ENCODE measurements at regions not wholly inside any gene's neighbourhood (a gene's known extent, or its start where the extent isn't known, plus 50 kb on each side); places are given as distances from the start of the nearest gene placed in this dataset.
"Not testable (repeated sequence)": the region's sequence is repeated elsewhere in the genome, so short reads cannot be mapped to it uniquely, and the experiment has no call there.

DNA sequence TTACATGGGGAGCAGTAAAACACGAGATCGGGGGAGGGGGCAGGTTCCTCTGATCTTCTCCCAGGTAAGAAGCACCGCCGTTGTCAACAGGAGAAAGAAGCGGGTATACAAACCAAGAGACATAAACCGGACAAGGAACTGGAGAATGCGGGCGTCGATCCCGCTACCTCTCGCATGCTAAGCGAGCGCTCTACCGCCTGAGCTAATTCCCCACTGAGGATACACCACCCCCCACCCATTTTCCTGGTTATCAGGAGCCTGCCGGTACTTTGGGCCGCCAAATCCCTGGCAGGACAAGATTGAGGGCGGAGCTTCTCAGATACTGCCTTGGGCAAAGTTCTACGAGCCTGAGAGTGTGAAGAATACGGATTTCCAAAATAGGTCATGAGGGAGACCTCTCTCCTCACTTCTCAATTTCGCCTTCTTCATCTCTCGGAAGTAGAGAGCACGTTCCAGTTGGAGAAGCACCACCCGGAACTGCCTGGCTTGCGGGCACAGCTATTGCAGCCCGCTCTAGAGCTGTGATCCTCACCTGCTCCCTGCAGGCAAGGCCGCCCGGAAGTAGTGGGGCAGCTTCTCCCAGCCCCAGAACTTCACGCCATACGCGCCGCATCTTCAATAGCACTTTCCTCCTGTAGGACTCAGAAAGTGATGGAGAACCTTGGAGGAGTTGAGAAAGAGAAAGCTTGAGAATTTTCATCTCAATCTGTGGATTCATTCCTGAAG is 111.6 kb upstream of the ZNF322 start:
- not testable (repeated sequence) for H3K4me3 ChIP-seq (ENCODE audit: low read length); H3K27me3 ChIP-seq (ENCODE audit: insufficient read depth, low read depth, low read length); H3K79me2 ChIP-seq (replicated peaks; ENCODE audit: insufficient read depth, low read length); H3F3A ChIP-seq (ENCODE audit: insufficient read depth, low read length, poor library complexity, severe bottlenecking); H3K27ac ChIP-seq (ENCODE audit: low read length); H3K9ac ChIP-seq (ENCODE audit: low read length); H3K36me3 ChIP-seq (ENCODE audit: insufficient read depth, low read length); H3K9me2 ChIP-seq (ENCODE audit: insufficient read depth, low read length); H4K20me1 ChIP-seq (ENCODE audit: insufficient read depth); H2AFZ ChIP-seq (ENCODE audit: low read depth, low read length); H3K4me2 ChIP-seq (ENCODE audit: low read length); H3K9me3 ChIP-seq (ENCODE audit: low read length)

DNA sequence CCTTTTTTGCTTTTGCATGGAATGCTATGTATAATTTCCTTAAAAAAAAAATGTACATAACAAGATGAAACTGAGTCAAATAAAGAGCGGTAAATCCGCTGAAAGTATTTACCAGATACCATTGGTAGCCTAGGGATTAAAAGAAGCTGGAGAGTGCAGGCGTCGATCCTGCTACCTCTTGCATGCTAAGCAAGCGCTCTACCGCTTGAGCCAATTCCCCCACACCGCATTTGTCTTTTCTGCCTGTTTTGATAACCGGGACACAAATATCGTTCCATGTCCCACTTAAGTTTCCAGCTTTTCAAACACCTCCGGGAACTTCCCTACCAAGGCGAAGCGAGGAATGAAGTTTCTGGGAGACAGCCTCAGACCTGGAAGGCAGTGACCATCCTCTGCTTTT is 113.9 kb upstream of the ZNF322 start:
- not testable (repeated sequence) for H3F3A ChIP-seq (ENCODE audit: insufficient read depth, low read length, poor library complexity, severe bottlenecking); H3K9me2 ChIP-seq (ENCODE audit: insufficient read depth, low read length); H3K4me2 ChIP-seq (ENCODE audit: low read length); H3K9ac ChIP-seq (ENCODE audit: low read length); H3K9me3 ChIP-seq (ENCODE audit: low read length); H3K4me3 ChIP-seq (ENCODE audit: low read length); H3K79me2 ChIP-seq (replicated peaks; ENCODE audit: insufficient read depth, low read length); H3K36me3 ChIP-seq (ENCODE audit: insufficient read depth, low read length); H3K27ac ChIP-seq (ENCODE audit: low read length); H3K27me3 ChIP-seq (ENCODE audit: insufficient read depth, low read depth, low read length); H2AFZ ChIP-seq (ENCODE audit: low read depth, low read length); H4K20me1 ChIP-seq (ENCODE audit: insufficient read depth)

DNA sequence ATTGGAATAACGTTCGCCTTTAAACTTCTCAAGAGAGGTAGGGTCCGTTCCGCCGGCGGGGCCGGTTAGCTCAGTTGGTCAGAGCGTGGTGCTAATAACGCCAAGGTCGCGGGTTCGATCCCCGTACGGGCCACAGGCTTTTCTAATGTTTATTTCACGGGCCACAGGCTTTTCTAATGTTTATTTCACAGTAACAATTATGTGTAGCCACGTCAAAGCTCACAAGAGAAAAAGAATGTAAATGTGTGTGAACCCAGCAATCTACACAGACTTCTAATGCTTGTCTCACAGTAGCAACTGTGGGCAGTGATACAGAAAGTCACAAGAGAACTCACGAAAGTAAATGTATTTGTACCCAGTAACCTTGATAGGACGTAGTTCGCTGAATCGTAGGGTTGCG is 121.0 kb upstream of the ZNF322 start:
- not testable (repeated sequence) for H3K9me3 ChIP-seq (ENCODE audit: low read length); H3K4me2 ChIP-seq (ENCODE audit: low read length); H4K20me1 ChIP-seq (ENCODE audit: insufficient read depth); H3F3A ChIP-seq (ENCODE audit: insufficient read depth, low read length, poor library complexity, severe bottlenecking); H3K9ac ChIP-seq (ENCODE audit: low read length); H3K9me2 ChIP-seq (ENCODE audit: insufficient read depth, low read length); H3K36me3 ChIP-seq (ENCODE audit: insufficient read depth, low read length); H2AFZ ChIP-seq (ENCODE audit: low read depth, low read length); H3K27me3 ChIP-seq (ENCODE audit: insufficient read depth, low read depth, low read length); H3K27ac ChIP-seq (ENCODE audit: low read length); H3K4me3 ChIP-seq (ENCODE audit: low read length); H3K79me2 ChIP-seq (replicated peaks; ENCODE audit: insufficient read depth, low read length)

DNA sequence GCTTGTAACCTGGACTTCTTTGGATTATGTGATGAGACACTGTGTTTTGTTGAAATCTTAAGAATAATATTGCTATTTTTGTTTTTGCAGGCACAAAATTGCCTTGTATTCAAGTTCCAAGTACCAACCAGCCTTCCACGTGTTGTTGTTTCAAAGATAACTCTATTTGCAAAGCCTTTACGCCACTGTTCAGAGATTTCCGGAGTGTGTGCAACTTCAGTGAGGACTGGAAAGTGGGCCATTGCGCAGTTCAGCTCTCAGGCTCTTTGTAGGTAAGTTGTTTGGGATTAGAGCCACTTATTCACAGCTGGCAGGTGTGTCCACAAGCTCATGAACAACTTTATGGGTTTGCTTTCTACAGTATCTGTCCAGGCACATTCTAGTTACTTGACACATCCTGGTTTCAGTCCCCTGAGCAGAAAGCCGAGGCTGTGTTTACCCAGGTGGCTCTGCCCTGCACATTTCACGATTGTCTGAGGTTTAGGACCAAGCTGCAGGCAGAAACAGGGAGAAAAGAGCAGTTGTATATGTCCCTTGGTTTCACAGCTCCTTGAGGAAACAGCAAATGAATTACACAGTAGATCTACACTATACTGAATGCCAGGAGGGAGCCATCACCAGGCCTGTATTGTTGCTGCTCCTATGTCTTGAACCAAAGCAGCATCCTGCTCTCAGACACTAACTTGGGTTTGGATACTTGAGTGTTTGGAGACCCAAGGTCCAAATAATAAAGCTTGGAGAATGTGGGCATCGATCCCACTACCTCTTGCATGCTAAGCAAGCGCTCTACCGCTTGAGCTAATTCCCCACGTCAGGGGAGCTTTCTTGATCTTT is 136.1 kb upstream of the ZNF322 start:
- not testable (repeated sequence) for H3K4me3 ChIP-seq (ENCODE audit: low read length); H3K36me3 ChIP-seq (ENCODE audit: insufficient read depth, low read length); H2AFZ ChIP-seq (ENCODE audit: low read depth, low read length); H3K27me3 ChIP-seq (ENCODE audit: insufficient read depth, low read depth, low read length); H3K9me2 ChIP-seq (ENCODE audit: insufficient read depth, low read length); H3K9me3 ChIP-seq (ENCODE audit: low read length); H3K4me2 ChIP-seq (ENCODE audit: low read length); H3K9ac ChIP-seq (ENCODE audit: low read length); H3F3A ChIP-seq (ENCODE audit: insufficient read depth, low read length, poor library complexity, severe bottlenecking); H4K20me1 ChIP-seq (ENCODE audit: insufficient read depth); H3K27ac ChIP-seq (ENCODE audit: low read length); H3K79me2 ChIP-seq (replicated peaks; ENCODE audit: insufficient read depth, low read length)

DNA sequence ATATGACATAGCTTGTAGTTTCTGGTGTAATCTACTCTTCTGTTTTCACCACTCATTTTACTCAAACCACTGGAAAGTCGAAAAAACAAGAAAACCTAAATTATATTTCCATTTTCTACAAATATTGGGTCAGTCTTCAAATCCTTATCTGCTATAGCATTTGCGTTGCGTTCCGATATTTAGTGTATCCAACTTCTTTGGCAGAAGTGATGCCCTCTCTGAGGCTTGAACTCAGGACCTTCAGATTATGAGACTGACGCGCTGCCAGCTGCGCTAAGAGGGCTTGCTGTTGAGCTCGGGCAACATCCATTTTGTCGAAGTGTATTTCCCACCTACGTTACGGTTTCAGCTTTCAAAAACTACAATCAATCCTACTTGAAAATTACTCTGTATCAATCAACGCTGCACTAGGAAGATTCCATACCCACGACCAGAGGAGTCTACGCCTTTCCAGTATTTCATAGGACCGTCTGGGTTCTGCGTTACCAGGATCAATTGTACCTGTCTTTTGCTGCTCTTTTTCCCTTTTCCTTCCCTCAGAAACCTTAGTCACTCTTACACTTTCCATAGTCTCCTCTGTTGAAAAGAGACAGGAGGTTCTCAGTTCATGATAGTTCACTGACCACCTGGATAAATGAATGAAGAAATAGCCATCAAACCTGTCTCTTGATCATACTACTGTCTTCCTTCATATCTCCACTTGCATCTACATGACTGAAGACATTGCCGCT is 140.5 kb upstream of the ZNF322 start:
- not testable (repeated sequence) for H3K36me3 ChIP-seq (ENCODE audit: insufficient read depth, low read length); H4K20me1 ChIP-seq (ENCODE audit: insufficient read depth); H3K9ac ChIP-seq (ENCODE audit: low read length); H3K27ac ChIP-seq (ENCODE audit: low read length); H3K9me3 ChIP-seq (ENCODE audit: low read length); H3K4me2 ChIP-seq (ENCODE audit: low read length); H2AFZ ChIP-seq (ENCODE audit: low read depth, low read length); H3K79me2 ChIP-seq (replicated peaks; ENCODE audit: insufficient read depth, low read length); H3K4me3 ChIP-seq (ENCODE audit: low read length); H3K9me2 ChIP-seq (ENCODE audit: insufficient read depth, low read length); H3F3A ChIP-seq (ENCODE audit: insufficient read depth, low read length, poor library complexity, severe bottlenecking); H3K27me3 ChIP-seq (ENCODE audit: insufficient read depth, low read depth, low read length)

DNA sequence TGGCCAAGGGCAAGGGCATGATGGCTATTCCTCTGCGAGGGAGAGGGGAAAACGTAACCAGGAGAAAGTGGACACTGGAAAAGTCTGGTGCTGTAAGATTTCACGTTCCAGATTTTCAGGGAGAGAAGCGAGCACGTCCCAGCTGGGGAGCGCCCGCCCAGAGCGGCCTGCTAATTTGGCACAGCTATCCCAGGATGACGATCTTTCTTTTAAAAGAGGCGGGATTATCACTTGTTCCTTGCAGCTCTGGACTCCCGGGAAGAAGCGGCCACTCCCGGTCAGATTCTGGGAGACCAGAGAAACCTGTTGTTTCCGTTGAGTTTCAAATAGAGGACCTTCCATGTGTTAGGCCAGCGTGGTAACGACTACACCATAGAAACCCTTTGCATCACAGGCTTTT is 144.2 kb upstream of the ZNF322 start:
- not testable (repeated sequence) for H3K9ac ChIP-seq (ENCODE audit: low read length)

DNA sequence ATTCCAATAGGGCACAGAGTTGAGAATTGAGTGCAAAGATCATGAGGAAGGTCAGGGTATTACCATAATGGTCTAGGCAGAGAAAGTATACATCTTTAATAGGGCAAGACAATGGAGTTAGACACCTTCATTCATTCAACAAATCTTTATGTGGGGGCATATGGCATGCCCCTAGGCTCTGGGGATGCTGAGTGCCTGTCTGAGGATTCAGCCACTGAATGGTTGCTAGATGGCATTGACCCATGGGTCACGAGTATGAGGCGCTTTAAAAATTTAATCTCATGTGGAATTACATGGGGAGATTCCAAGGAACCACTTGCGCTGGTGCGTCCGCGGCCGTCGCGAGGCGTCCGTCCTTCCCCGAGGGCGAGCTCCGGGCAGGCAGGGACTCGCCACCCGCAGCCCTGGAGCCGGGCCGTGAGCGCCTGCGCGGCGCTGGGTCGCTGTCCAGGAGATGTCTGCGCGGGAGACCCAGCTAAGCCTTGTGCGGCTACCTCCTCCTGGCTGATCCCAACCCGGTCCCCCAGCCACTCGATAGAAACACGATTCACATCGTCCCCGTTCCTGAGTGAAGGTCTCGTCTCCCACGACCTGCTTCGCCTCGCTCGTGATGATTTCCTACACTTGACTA is 152.1 kb upstream of the ZNF322 start:
- H3K27ac ChIP-seq (ENCODE audit: low read length); H2AFZ ChIP-seq (ENCODE audit: low read depth, low read length); H3F3A ChIP-seq (ENCODE audit: insufficient read depth, low read length, poor library complexity, severe bottlenecking); H3K4me2 ChIP-seq (ENCODE audit: low read length); H4K20me1 ChIP-seq (ENCODE audit: insufficient read depth); H3K4me3 ChIP-seq (ENCODE audit: low read length); H3K9ac ChIP-seq (ENCODE audit: low read length); H3K79me2 ChIP-seq (replicated peaks; ENCODE audit: insufficient read depth, low read length); H3K9me3 ChIP-seq (ENCODE audit: low read length); H3K9me2 ChIP-seq (ENCODE audit: insufficient read depth, low read length); H3K36me3 ChIP-seq (ENCODE audit: insufficient read depth, low read length); H3K27me3 ChIP-seq (ENCODE audit: insufficient read depth, low read depth, low read length): not testable (repeated sequence)

More for the DNA sequence above, 144.2 kb upstream of the ZNF322 start:
- not testable (repeated sequence) for H2AFZ ChIP-seq (ENCODE audit: low read depth, low read length); H3K27me3 ChIP-seq (ENCODE audit: insufficient read depth, low read depth, low read length); H3K9me2 ChIP-seq (ENCODE audit: insufficient read depth, low read length); H3K27ac ChIP-seq (ENCODE audit: low read length); H3K4me2 ChIP-seq (ENCODE audit: low read length); H4K20me1 ChIP-seq (ENCODE audit: insufficient read depth); H3K79me2 ChIP-seq (replicated peaks; ENCODE audit: insufficient read depth, low read length); H3K36me3 ChIP-seq (ENCODE audit: insufficient read depth, low read length); H3F3A ChIP-seq (ENCODE audit: insufficient read depth, low read length, poor library complexity, severe bottlenecking); H3K9me3 ChIP-seq (ENCODE audit: low read length); H3K4me3 ChIP-seq (ENCODE audit: low read length)
